ENCODE measurements at regions not wholly inside any gene's neighbourhood (a gene's known extent, or its start where the extent isn't known, plus 50 kb on each side); places are given as distances from the start of the nearest gene placed in this dataset.
"Not testable (repeated sequence)": the region's sequence is repeated elsewhere in the genome, so short reads cannot be mapped to it uniquely, and the experiment has no call there.

DNA sequence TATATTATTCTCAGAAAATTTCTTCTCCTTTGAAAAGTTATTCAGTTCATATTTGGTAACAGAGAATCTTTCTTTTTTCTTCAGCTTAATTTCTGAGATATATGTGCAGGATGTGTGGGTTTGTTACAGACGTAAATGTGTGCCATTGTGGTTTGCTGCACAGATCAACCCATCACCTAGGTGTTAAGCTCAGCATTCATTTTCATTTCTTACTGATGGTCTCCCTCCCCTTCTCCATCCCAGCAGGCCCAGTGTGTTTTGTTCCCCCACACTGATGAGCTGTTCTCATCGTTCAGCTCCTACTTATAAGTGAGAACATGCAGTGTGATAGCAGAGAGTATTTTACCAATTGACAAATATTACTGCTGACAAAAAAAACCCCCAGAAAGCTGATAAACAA is 330.0 kb upstream of the CHD1 start:
- no peak for DNase-seq

DNA sequence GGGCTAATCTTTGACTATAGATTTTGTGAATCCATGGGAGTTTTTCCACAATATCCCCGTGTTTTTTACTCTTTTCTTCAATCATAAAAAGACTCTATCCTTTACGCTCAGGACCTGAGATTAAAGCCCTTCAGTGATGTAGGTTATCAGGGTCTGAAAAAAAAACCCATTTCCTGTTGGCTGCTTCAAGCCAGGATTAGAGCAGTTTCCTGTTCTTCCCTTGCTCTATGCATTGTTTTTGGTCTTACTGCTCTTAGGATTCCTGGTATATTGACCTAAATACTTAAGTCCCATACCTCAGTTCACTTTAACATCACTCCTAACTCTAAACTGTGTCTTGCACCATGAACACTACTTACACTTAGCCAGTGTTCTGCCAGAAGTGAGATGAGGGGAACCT is 319.3 kb upstream of the CHD1 start:
- no peak for DNase-seq

DNA sequence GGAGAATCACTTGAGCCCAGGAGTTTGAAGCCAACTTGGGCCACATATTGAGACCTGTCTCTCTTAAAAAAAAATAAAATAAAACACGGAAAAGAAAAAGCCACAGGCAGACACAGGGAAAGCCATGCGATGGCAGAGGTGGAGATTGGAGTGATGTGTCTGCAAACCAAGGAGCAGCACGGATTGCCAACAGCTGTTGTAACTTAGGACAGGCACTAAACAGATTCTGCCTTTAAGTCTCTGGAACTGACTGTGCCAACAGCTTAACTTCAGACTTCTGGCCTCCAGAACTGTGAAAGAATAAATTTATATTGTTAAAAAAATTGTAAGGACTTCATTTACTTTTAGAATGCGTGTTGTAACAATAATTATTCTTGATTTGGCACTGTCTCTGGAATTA is 318.5 kb upstream of the CHD1 start:
- DNase-seq = no peak

DNA sequence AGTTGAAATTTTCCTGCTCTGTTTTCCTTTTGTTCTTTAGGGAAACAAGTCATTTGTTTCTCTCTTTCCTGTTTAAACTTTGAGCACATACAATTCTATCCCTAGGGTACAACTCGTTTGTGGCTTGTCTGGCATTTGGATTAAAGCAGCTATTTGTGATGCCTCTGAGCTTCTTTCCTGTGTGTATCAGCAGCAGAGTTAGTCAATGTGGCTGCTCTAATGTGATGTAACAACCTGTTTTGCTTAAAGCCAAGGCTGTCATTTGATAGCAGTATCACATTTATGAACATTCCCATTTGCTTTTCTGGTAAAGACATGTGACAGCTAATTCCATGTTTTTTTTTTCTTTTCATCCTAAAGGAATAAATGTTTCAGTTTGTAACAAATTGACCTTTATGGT is 314.3 kb upstream of the CHD1 start:
- DNase-seq = no peak

DNA sequence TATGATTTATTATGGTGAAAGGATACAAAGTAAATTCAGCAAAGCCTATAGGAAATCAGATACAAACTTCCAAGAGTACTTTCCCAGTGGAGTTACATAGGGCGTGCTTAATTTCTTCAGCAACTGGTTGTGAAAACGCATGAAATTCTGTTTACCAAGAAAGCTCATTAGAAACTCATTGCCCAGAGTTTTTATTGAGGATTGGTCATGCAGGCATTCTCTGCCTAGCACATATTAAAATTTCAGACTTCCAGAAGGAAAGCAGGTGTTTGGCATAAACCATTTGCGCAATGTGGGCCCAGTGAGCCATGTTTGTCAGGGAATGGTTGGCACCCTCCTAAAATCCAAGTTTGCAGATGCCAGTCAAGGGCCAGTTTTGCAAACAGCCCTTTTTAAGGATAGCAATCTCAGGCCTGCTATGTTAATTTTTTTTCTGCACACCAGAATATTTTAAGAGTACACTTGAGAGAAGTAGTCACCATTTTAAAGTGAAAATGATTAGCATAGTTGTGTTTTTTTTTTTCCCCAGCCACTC is 311.1 kb upstream of the CHD1 start:
- no peak for DNase-seq

DNA sequence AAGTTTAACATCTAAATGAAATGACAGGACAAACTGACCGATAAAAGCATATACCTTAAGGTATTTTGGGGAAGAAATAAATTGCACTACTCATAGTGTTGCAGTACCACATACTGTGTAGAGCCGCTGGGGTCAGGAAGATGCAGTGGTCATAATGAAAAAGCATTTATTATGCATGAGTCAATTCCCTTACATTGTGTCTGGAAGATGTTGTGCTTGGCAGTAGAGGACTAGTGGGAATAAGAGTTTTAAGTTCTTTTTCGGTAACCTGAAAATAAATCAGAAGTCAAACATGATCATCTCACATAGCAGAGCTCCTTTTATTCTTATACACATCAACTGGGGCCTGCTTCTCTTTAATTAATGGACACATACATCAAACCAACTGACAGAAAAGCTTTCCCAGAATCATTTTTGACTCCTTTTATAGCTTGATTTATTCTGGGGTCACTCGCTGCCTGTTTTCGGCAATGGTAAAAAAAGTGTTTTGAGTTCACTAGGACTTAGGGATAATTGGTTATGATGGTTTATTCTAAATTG is 262.5 kb upstream of the CHD1 start:
- DNase-seq = no peak

DNA sequence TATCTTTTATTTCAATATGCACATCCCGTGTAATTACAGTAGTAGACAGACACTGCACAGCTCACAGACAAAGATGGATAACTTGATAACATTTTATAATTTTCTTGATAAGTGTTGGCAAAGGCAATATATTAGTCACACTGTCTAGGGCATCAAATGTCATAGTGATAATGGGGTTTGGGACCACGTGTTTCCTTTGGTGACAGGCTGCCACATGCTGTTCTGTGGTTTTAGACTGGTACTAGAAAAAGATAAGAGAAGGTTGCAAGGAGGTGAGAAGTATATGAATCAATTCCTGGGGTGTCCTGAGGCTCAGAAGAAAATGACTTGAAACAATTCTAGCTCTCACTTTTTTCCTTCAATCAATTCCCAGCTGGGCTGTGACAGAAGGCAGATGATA is 258.8 kb upstream of the CHD1 start:
- no peak for DNase-seq

DNA sequence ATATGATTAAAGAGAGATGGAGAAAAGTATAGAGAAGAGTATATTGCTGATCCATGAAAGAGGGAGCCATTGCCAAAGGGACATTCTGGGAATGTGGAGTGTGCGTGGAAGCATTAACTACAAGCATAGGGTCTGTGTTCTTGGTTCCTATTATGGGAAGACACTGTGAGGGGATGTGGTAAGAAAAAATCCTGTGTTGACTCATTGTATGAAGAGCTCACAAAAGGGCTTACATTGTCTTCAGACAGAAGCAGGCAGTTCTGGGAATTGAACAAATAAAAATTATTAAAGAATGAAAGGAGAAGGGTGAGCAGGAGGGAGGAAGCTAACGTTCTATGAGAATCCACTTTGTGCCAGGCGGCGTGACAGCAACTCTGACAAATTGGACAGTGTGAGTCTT is 250.4 kb upstream of the CHD1 start:
- DNase-seq = no peak

DNA sequence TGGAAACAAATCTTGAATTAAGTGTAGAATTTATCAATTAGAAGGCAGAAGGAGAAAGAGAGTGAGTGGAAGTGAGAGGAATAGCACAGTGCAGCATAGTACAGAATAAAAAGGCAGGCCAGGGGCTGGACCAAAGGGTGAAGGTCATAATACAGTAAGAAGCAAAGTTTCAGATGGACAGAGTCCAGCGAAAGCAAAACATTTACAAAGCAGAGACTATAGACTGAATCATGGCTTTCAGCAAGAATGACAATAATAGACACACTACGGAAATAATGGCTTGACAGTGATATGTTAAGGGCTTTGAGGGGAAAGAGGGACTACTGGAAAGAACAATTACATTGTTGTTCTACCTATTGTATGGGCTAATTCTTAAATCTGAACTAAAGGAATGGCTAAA is 249.0 kb upstream of the CHD1 start:
- no peak for DNase-seq

DNA sequence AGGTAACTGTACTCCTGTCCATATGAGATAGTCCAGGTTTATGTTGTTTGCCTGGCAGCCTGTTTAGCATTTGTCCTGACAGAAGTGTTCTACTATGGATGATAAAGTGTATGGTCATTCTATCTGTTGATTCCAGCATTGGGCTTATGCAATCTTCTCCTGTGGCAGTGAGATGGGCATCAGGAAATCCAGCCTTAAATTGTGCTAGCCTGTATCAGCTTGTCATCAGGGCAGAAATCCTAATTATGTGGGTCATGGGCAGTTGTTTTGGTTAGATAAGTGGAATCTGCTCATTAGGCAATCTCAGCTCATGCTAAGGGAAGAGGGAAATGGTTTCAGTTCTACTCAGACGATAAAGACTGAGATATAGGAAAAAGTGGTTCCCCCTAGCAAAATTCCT is 247.4 kb upstream of the CHD1 start:
- no peak for DNase-seq

DNA sequence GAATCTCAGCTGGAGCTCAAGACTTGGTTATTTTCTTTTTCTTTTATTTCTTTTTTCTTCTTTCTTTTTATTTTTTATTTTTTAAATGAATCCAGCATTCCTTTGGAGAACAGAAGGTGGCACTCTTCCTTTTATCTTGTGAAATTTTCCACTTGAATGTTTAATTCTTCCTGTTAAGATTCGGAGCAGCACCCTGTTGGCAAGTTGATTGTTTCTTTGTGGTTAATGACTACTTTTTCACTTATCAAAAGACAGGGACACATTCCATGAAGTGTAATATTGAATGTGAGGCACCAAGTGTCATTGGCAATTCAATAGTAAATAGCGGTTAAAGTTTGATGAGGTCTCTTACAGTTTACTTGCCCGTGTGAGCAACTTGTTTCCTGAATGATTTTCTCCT is 240.5 kb upstream of the CHD1 start:
- DNase-seq = no peak

DNA sequence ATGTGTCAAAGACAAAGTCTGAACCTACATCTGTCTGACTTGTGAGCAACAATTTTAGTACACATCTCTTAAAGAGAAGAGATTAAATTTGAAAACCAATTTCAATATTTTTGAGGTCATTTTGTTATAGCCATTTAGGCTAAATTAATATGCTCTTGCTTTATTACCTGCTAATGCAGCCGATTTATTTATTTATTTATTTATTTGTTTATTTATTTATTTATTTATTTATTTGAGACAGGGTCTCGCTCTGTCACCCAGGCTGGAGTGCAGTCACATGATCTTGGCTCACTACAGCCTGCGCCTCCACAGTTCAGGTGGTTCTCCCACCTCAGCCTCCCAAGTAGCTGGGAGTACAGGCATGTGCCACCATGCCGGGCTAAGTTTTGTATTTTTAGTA is 232.7 kb upstream of the CHD1 start:
- DNase-seq = not testable (repeated sequence)

DNA sequence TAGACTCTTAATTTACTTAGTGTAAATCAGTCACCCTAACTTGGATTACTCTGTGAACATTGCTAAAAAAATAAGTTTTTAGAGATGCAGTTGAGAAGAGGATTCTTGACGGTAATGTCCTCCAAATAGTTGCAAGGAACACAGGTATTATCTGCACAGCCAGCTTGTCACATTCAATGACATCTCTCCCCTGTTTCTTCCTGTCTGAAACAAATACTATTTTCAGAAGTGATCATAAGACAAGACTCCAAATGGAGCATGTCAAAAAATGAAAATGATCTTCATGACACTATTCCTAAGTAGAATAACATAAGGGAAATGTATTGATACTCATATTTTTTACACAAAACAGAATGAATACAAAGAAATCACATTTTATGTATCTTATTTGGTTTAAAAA is 227.9 kb upstream of the CHD1 start:
- no peak for DNase-seq

DNA sequence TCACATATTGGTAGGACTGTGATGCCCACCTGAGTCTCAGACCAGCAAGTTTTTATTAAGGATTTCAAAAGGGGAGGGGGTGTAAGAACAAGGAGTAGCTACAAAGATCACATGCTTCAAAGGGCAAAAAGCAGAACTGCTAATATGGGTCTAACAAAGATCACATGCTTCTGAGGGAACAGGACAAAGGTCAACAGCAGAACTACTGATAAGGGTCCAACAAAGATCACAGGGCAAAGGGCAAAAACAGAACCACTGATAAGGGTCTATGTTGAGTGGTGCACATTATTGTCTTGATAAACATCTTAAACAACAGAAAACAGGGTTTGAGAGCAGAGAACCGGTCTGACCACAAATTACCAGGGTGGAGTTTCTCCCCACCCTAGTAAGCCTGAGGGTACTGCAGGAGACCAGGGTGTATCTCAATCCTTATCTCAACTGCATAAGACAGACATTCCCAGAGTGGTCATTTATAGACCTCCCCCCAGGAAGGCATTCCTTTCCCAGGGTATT is 214.5 kb upstream of the CHD1 start:
- DNase-seq = not testable (repeated sequence)

DNA sequence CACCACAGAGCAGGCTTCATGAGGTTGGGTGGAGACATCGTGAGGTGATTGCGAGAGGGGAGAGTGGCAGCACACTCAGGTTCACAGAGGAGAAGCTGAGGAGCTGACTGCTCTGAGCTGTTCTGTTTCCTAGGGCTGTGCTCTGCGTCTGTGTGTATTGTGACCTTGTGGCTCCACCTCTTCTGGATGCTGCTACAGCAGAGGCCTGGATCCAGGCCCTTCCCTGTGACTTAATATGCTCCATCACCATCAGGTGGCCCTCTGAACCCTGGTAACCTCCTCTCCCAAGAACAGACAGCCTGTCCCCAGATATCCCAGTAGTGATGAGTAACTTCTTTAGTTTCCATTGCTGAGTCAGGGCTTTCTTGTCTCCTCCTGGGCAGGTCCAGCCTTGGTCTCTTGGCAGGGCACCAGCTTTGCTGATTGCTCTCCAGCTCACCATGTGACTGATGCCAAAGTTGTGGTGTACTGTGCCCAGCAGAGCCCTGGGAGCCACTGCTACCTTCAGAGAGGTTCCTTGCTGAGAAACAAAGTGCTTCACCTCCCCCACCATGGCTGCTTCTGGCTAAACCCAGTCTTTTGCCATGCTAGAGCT is 212.8 kb upstream of the CHD1 start:
- no peak for DNase-seq

DNA sequence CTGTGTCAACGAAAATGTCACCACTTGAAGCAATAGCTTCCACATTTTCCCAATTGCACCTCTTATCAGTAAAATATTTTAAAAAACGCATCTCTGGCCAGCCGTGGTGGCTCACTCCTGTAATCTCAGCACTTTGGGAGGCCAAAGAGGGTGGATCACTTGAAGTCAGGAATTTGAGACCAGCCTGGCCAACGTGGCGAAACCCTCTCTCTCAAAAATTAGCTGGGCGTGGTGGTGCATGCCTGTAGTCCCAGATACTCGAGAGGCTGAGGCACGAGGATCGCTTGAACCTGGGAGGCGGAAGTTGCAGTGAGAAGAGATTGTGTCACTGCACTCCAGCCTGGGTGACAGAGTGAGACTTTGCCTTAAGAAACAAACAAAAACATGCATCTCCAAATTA is 210.1 kb upstream of the CHD1 start:
- no peak for DNase-seq

DNA sequence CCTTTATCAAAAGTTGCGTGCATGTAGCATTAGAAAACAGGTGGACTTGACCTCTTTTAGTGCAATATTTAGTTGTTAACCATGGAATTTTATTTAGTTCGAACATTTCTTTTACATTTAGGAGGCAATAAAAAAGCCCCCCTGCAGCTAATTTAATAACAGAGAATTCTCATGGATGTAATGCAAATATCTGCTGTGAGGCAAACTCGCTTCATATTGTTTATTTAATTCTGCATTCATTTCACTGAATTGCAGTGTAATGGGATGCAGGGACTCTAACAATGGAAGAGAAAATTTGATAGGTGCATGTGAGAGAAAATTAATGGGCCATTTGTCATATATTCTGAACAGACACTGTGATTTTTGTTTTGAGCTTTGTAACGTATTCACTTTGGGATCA is 205.1 kb upstream of the CHD1 start:
- DNase-seq = no peak

DNA sequence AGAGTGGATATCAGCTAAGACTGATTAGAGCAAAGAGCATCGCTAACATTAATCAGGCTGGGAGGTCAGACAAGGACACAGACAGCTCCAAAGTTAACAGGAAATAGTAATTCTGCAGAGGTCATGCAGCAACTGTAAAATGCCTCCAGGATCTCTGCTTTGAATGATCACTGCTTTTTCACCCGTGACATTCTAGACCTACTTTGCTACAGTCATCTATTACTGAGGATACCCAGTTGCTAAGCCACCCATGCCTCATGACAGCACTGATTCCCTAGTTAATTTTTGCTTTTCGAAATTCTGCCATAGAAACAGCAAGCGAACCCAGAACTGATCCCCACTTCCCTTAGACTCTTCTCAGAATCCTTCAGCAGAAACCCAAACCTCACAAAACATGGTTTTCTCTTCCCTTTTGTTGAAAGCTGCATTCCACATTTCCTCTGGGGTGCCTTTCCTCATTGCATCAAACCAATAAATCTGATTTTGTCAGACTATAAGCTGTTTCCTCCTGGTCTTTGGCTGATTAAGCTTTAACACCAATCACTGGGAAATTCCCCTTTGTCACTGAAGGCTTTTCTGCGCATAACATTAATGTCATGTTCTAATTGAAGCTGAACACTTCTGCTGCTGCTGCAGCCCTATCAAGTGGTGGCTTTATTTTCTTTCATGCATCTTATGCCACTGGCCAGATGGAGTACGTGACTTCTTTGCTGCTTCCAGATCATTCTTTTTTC is 201.1 kb upstream of the CHD1 start:
- DNase-seq = no peak

DNA sequence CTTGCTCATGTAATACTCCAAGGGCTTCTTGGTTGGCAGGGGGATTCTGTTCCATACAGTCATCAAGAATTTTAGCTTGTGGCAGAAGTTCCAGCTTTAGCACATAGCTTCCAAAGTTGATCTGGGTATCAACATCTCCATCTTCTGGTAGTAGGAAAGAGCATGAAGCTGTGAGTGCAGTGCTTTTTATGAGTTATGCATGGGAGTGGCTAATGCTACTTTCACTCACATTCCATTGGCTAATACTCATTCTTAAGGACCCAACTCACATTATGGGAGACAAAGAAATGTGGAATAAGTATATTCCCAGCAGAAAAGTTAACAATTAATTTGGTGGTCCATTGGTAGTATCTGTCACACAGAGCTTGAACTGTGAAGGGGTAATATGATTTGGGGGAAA is 194.2 kb upstream of the CHD1 start:
- DNase-seq = no peak

DNA sequence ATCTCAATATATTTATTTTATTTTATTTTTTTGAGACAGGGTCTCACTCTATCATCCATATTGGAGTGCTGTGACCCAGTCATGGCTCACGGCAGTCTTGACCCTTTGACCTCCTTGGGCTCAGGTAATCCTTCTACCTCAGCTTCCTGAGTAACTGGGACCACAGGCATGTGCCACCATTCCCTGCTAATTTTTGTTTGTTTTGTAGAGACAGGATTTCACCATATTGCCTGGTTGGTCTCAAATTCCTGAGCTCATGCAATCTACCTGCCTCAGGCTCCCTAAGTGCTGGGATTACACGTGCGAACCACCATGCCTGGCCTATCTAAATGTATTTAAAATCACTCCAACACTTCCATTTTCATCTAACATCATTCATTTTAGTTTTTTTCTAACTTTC is 190.5 kb upstream of the CHD1 start:
- DNase-seq = no peak

DNA sequence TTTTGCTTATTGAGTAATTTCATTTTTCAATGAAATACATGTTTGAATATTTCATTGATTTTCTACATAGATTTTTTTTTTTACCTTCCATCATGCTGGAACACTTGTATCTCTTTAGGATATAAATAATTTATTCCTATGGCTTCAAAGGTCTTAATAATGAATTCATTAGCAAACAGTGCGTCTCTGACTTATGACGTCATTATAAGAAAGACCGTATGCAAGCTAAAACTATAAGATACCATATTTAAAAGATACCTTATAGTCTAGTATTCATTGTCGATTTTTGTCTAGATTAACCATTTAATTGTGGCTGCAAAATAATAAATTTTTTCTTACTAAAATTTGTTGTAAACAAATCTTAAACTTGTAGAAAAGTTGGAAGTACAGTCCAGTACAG is 187.7 kb upstream of the CHD1 start:
- DNase-seq = no peak

DNA sequence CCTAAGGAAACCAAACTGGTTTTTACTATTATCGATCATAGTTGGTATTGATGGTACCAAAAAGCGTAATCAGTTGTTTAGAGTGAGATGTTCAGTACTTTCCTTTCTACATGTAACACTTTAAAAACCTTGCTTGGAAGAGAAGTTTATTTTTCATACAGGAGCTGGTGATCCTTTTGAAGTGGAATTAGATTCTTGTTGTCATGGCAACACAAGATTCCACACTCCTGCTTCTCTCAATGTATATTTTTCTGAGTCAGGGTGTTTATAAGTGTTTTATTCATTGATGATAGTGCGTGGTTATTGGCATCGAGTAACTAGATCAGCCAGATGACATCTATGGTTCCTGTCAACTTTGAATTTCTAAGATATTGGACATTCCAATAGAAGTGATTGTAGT is 181.1 kb upstream of the CHD1 start:
- DNase-seq = no peak

DNA sequence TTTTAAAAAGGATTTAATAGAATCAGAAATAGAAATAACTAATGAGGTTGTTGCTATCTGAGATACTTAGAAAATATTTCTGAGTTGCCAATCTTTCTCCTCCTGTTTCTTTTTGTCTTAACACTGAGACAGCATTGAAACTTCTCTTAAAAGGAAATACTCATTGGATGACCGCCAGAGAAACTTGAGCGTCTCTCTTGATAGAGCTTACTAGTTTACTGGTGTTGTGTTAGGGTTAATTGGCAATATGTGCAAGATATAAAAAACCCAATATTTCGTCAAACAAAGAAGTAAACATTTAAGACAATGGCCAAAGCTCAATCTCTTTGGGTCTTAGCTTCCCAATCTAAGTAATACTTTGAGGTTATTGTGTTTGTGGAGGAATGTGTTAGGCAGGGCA is 176.4 kb upstream of the CHD1 start:
- no peak for DNase-seq

DNA sequence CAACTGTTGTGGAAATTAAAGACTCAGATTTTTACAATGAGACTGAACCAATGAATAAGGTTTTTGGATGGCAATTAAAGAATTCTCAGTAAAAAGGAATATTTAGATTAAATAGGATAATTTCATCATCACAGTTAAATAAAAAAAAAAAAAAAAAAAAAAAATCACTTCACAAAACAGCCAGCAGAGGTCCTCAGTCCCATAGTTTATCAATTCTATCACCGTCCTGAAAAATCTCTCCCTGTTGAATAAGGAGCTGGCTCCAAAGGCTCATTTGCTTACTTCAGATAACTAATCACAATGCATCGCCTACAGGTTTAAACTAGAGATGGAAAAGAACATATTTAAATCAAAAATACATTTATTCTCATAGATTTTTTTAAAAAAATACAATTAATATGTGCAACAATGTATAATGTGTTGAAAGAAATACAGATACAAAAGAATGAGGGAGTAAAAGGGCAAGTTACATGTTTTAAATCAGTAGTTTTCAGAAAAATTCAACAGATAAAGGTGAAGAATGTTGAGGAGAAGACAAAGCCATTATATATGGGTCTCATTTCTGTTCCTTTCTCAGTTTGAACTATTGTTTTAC is 175.8 kb upstream of the CHD1 start:
- DNase-seq = no peak

Measured in stimulated activated CD4-positive, alpha-beta T cell treated with anti-CD3 and anti-CD28 coated beads, Interleukin-15, amount 100 ng/mL, for 24 hours (primary cell).